ENCODE measurements at regions not wholly inside any gene's neighbourhood (a gene's known extent, or its start where the extent isn't known, plus 50 kb on each side); places are given as distances from the start of the nearest gene placed in this dataset.

GRCh38 chr10:130463104-130463875, 327.1 kb downstream of the GLRX3 start:
- no peak for DNase-seq (ENCODE audit: low read depth in 2 of 2)

DNA sequence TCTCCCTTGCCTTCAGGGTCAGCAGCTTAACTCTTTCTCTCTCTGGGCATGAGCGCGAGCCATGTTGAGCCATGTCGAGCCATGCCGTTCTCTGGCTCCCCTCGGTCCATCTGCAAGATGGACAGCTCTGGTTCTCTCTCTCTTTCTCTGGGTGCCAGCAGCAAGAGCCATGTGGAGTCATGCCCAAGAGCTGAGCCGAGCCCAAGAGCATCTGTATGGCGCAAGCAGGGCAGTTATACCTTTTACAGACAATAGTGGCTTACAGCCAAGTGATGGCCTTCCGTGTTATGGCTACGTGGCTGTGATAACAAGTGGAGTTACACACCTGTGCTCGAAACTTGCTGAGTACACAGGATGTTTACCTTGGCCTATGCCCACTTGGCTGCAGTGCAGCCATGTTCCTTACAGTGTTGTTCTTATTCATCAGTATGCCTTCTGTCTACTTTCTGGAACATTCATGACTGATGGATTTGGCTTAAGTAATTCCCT, 327.7 kb downstream of the GLRX3 start:
- no peak for DNase-seq (ENCODE audit: low read depth in 2 of 2)

DNA sequence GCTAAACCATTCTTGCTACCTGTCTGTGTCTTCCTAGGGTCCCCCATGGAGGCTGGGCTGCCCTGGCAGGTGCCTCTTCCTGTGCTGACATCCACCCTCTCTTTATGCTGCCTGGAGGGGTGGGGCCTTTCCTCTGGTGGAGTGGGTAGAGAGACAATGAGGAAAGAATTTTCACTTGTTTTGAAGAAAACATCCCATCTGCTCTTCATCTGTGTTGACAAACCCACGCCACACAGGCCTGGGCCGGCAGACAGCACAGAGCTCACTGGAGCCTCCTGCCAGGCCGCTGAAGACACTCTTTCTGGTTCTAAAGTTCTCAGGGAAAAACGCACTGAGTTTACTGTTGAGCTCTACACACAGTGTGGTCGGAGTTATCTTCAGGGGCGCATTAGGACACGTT, 328.2 kb downstream of the GLRX3 start:
- DNase-seq (ENCODE audit: low read depth in 2 of 2), result no peak

DNA sequence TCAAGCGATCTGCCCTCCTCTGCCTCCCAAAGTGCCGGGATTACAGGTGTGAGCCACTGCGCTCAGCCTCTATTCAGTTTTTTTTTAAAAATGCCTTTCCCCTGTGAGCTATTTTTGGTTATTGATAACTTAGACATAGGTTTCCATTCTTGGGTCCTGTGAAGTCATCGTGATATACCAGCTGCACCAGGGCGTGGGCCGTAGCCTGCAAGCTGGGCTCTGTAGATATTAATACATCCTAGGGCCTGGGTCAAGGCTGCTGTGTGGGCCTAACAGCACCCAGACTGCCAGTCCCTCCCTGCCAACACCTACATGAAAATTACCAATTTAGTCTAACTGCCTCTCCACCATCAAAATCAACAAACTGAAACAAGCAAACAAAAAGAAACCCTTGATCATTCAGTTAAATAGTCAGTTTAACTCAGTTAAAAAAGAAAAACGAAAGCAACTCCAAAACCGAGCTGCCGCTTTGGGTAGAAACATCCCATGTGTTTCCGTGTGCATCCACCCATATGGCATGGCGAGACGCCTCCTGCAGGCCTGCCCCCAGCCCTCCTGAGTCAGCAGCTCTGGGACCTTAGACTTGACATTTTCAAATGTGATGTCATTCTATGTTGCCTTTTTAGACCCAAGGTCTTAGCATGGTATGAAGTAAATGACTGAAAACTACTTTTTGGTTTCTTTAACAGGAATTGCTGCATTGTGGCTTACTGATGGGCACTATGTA, 330.2 kb downstream of the GLRX3 start:
- DNase-seq (ENCODE audit: low read depth in 2 of 2), result no peak

GRCh38 chr10:130470286-130470685, 334.1 kb downstream of the GLRX3 start:
- DNase-seq (ENCODE audit: low read depth in 2 of 2), result no peak

GRCh38 chr10:130470973-130471372, 334.8 kb downstream of the GLRX3 start:
- no peak for DNase-seq (ENCODE audit: low read depth in 2 of 2)

- no peak for DNase-seq (ENCODE audit: low read depth in 2 of 2)
Observed at GRCh38 chr10:130471486-130471885, 335.3 kb downstream of the GLRX3 start.

- DNase-seq (ENCODE audit: low read depth in 2 of 2), result no peak
Observed at GRCh38 chr10:130472236-130472635, 336.0 kb downstream of the GLRX3 start.

DNA sequence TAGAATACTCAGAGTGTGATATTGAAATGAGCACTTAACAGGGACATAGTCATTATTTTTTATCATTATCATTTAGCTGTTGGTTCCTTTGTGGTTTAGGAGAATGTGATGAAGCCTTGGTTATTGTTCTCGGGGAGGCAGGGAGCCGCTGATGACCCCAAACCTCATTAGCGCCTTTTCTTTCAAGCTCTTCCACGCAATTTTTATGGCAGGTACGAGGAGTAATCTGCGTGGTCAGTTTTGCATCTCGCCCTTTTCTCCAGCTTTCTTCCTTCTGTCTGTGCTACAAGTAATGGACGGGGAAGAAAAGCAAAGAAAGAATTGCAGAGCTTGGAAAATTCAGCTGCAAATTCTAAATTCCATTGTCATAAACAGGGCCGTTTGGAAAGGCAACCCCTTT, 338.4 kb downstream of the GLRX3 start:
- DNase-seq (ENCODE audit: low read depth in 2 of 2), result no peak

- DNase-seq (ENCODE audit: low read depth in 2 of 2), result no peak
Observed at GRCh38 chr10:130477360-130477759, 341.2 kb downstream of the GLRX3 start.

DNA sequence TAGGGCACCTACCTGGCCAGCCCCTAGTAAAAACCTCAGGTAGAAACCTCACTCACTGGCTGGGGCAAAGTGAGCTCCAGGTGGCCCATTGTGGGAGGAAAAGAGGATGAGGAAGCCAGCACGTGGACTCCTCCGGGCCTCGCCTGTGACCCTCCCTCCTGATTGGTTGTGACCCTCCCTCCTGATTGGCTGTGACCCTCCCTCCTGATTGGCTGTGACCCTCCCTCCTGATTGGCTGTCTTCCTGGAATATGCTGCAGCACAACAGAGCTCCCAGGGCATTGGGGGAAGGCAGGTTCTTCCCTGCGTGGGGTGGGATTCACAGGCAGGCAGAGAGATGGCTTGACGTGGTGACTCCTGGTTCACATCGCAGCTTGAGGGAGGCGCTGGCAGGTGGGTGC, 343.0 kb downstream of the GLRX3 start:
- no peak for DNase-seq (ENCODE audit: low read depth in 2 of 2)

DNA sequence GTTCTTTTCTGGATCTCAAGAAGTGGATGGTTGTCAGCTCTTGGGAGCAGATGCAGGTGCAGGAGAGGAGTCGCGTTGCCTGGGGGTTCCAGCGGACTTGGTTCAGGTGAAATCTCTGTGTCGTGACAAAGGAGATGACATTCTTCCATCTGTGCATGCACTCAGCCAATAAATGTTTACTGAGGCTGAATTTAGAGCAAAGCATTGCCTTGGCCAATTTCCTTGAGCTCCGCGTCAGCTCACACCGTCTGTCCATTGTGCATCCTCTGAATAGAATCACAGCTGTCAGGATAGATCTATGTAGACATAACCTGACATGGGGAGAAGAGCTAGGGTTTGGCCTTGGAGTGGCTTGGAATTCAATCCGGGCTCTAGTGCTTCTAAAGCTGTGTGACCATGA, 343.7 kb downstream of the GLRX3 start:
- no peak for DNase-seq (ENCODE audit: low read depth in 2 of 2)

DNA sequence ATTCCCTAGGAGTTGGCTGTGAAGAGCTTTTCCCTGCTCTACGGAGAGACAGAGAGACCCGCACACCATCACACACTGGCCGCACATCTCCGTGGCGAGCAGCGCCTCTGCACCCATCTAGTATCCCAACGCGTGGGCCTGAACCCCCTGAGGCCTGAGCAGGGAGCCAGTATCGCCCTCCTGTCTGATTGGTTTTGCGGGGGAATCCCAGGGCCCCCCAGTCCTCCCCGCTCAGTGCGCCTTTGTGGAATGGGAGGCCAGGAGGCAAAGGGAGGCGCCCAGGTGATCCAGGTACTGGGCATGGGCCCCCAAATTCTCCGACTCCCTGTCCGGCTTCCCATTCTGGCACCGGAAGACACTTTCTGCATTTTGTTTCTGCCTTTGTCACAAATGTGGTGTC, 344.3 kb downstream of the GLRX3 start:
- no peak for DNase-seq (ENCODE audit: low read depth in 2 of 2)

DNA sequence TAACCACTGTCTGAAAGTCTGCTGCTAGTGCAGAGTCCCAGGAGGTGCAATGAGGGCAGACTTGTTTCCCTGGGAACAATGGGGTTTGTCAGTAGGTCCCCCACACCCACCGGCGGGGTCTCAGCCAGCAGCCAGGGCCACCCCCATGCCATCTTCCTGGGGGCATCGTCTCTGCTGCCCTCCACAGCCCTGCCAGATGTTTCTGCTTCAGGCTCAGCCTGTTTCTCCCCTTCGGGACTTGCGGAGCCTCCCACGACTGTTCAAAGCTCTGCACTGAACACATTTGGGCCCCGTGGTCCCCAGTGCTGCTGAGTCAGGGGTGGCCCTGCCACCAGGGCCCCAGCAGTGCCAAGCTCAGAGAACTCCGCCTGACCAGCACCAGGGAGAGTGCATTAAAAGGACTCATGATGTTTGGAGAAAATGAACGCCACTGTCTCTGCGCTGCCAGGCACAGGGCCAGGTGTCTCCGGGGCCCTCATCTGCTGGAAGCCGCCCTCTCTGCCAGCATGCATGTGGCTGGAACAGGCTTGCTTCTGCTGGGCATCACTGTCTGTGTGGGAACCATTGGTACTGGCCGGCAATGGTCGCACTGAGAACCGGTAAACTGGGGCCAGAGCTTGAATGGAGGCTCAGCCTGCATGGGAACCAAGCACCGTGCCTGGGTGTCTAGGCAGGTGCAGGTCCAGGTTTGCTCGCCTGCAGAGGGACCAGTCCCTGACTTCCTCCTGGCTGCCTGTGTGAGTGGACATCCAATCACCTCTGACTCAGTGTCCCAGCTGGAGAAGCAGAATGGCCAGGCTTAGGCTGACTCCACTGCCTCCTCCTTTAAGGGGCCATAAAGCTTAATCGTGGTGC, 345.1 kb downstream of the GLRX3 start:
- DNase-seq (ENCODE audit: low read depth in 2 of 2), result no peak

DNA sequence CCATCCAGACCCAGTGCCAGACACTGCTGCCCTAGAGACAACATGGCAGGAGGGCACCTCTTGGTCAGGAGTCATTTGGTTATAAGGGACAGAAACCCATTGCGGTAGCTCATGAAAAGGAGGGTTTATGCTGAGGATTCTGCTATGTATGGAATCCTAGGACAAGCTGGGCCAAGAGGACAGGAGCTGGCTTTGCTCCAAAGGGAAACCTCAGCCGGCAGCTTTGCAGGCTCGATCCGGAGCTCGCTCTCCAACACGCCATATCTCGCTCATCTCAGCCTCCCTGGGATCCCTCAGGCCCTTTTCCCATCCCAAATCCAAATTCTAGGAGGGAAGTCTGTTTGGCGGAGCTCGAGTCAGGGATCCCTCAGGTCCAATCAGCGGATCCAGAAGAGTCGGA, 345.7 kb downstream of the GLRX3 start:
- DNase-seq (ENCODE audit: low read depth in 2 of 2), result no peak

DNA sequence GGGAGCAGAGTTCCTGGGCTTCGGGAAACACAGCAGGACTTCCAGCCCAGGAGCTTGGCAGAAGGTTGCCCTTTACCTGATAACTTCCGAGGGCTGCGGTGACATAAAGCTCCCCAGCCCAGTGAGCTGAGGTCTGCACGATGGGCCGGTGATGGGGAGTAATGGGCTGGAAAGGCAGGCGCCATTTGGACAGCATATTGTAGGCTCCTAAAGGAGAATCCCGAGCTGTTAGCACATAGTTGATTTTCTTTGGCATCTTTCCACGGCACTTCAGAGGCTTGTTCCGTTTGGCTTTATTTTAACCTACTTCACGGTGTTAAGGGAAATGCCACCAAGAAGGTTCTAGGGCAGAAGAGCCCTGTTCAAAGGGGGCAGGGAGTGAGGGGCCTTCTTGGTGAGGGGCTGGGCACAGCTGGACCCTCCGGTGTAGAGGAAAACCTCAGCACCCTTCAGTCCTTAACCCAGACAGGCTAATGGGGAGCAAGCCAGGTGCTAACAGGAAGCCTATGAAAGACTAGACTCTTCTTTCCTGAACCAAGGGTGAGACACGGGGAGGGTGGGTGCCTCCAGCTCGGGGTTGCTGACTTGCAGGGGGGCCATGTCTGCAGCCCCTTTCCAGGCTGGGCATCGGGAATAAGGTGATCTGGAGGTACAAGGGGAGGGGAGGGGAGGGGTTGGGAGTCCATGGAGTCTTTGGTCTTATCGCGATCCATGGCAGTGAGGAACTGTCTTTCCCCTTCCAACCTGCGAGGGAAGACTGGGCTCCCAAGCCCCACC, 347.7 kb downstream of the GLRX3 start:
- DNase-seq (ENCODE audit: low read depth in 2 of 2), result no peak

DNA sequence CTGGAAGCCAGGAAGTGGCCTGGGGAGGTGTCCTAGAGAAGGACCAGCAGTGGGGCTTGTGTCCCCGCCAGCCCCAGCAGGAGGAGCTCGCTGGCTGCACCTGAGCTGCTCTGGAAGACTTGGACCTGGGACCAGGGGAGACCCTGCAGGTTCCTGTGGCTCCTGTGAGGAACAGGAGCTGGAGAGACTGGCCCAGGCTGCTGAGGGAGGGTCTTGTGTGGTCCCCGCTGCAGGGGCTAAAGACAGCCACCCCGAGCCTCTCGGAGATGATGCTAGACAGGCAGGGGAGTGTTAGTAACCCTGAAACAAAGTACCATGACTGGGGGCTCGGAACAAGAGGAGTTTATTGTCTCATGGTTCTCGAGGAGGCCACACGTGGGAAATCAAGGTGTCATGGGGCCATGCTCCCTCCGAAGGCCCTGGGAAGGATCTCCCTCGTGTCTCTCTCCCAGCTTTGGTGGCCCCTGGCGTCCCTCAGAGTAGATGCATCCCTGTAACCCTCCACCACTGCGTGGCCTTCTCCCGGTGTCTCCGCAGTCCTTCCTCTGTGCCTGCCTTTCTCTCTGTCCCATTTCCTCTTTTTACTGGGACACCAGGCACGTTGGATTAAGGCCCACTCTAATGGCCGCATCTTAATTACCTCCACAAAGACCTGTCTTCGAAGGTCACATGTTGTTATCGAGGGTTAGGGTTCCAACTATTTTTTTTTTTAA, 348.4 kb downstream of the GLRX3 start:
- no peak for DNase-seq (ENCODE audit: low read depth in 2 of 2)

DNA sequence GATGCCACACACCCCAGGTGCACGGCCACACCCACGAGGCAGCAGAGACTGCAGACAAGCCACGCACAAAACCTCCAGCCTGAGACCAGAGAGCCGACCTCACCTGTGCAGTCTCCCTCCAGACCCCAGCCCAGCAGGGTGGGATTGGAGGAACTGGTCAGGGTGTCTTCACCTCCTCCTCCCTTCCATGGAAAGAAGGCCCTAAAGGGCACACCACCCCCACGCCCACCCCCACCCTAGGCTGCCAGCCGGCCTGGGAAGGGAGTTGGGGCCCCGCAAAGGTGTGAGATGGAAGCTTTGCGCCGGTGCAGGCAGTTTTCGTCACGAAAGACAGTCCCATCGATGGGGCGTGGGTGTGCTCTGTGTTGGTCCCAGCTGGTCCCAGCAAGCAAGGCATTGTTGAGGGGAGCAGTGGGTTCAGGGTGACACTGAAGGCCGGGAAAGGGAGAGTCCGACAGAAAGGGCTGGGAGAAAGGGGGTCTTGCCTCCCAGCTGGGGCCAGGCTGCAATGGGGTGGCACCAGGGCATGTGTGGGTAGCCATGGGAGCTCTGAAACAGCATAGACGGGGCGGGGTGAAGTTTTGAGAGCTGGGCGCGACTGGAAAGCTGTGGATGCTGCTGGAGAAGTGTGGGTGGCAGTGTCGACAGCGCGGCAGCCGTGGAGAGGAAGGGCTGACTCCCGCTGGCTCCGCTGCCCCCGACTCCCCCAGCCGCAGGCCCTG, 349.2 kb downstream of the GLRX3 start:
- no peak for DNase-seq (ENCODE audit: low read depth in 2 of 2)

- no peak for DNase-seq (ENCODE audit: low read depth in 2 of 2)
Observed at GRCh38 chr10:130485958-130486895, 350.0 kb downstream of the GLRX3 start.

All from fibroblast of skin of left quadriceps (primary cell).